ENCODE measurements at regions not wholly inside any gene's neighbourhood (a gene's known extent, or its start where the extent isn't known, plus 50 kb on each side); places are given as distances from the start of the nearest gene placed in this dataset.

GRCh38 chr5:56588131-56588487 is 227.2 kb upstream of the MAP3K1 start:
- DNase-seq (ENCODE audit: low spot score) = no peak

GRCh38 chr5:56587381-56588130 is 227.8 kb upstream of the MAP3K1 start:
- DNase-seq (ENCODE audit: low spot score) = no peak

- no peak for DNase-seq (ENCODE audit: low spot score)
Measured at GRCh38 chr5:56585999-56586691, 229.2 kb upstream of the MAP3K1 start.

GRCh38 chr5:56585461-56585860 is 229.9 kb upstream of the MAP3K1 start:
- DNase-seq (ENCODE audit: low spot score) = no peak

GRCh38 chr5:56581426-56581825 is 233.9 kb upstream of the MAP3K1 start:
- no peak for DNase-seq (ENCODE audit: low spot score)

GRCh38 chr5:56580864-56581263 is 234.5 kb upstream of the MAP3K1 start:
- no peak for DNase-seq (ENCODE audit: low spot score)

GRCh38 chr5:56575821-56576220 is 239.5 kb upstream of the MAP3K1 start:
- no peak for DNase-seq (ENCODE audit: low spot score)

GRCh38 chr5:56574778-56575177 is 240.6 kb upstream of the MAP3K1 start:
- DNase-seq (ENCODE audit: low spot score) = no peak

GRCh38 chr5:56569566-56569965 is 245.8 kb upstream of the MAP3K1 start:
- DNase-seq (ENCODE audit: low spot score) = no peak

GRCh38 chr5:56569076-56569475 is 246.3 kb upstream of the MAP3K1 start:
- no peak for DNase-seq (ENCODE audit: low spot score)

- no peak for DNase-seq (ENCODE audit: low spot score)
Measured at GRCh38 chr5:56567278-56567677, 248.1 kb upstream of the MAP3K1 start.

- DNase-seq (ENCODE audit: low spot score) = no peak
Measured at GRCh38 chr5:56566374-56567249, 248.7 kb upstream of the MAP3K1 start.

GRCh38 chr5:56565644-56566043 is 249.7 kb upstream of the MAP3K1 start:
- DNase-seq (ENCODE audit: low spot score) = no peak

GRCh38 chr5:56565283-56565615 is 250.1 kb upstream of the MAP3K1 start:
- DNase-seq (ENCODE audit: low spot score) = no peak

- DNase-seq (ENCODE audit: low spot score) = no peak
Measured at GRCh38 chr5:56564541-56565282, 250.6 kb upstream of the MAP3K1 start.

GRCh38 chr5:56561455-56561854 is 253.9 kb upstream of the MAP3K1 start:
- DNase-seq (ENCODE audit: low spot score) = no peak

GRCh38 chr5:56558131-56558745 is 257.1 kb upstream of the MAP3K1 start:
- DNase-seq (ENCODE audit: low spot score) = no peak

GRCh38 chr5:56557198-56557597 is 258.2 kb upstream of the MAP3K1 start:
- DNase-seq (ENCODE audit: low spot score) = no peak

GRCh38 chr5:56552612-56553268 is 262.6 kb upstream of the MAP3K1 start:
- no peak for DNase-seq (ENCODE audit: low spot score)

- no peak for DNase-seq (ENCODE audit: low spot score)
Measured at GRCh38 chr5:56550227-56550626, 265.1 kb upstream of the MAP3K1 start.
